PC-9 (cell line): ENCODE measurements at regions not wholly inside any gene's neighbourhood (a gene's known extent, or its start where the extent isn't known, plus 50 kb on each side); places are given as distances from the start of the nearest gene placed in this dataset.

Experiments used
- CTCF ChIP-seq: fragments of 200-600 bp; sonication (generic); conservative IDR thresholded peaks from 2 replicates; pipeline ENCODE4 v1.6.1; 2017; ENCODE audit warnings: mixed run types, antibody characterized with exemption, mild to moderate bottlenecking, moderate library complexity
- EZH2 ChIP-seq: fragments of 200-600 bp; sonication (generic); IDR thresholded peaks from 2 replicates; pipeline ENCODE4 v1.8.0; 2017; ENCODE audit warnings: antibody characterized with exemption, low read depth

GRCh38 chr4:95985791-95986550 lies 146.1 kb downstream of the PDHA2 start:
- no peak for TF ChIP-seq CTCF
- TF ChIP-seq EZH2 = no peak
